ENCODE measurements at regions not wholly inside any gene's neighbourhood (a gene's known extent, or its start where the extent isn't known, plus 50 kb on each side); places are given as distances from the start of the nearest gene placed in this dataset.

- H3K4me1 ChIP-seq (ENCODE audit: insufficient read depth, low read length) = no peaks in the 10 kb centered on the region
- H2BK12ac ChIP-seq (ENCODE audit: insufficient read length, low read depth, low read length) = no peak overlapping the region
- DNase-seq = no peak
- Mint-ChIP-seq H3K36me3 (ENCODE audit: insufficient read depth in 1 of 3, low read depth in 3 of 3) (peaks cover 0 to 10% (median 7%) of the 10 kb centered on the region in 3 experiments; a peak in 6 of 7 replicates), H3K27ac (no peak overlapping the region), H3K4me1 (peaks cover 12 to 13% of the 10 kb centered on the region in 2 experiments), H3K27me3 (ENCODE audit: low read depth) (peaks cover 2% of the 10 kb centered on the region; the same call in 1 of the 2 replicates), H3K4me3 (no peak overlapping the region), H3K9me3 (peaks cover 10 to 19% of the 10 kb centered on the region in 2 experiments)
- no CpG with 5 or more reads among the region's 5 CpGs for WGBS (ENCODE audit: extremely low coverage, insufficient read length, low lambda C conversion rate)
- H2BK120ac ChIP-seq (ENCODE audit: low read depth, low read length, poor library complexity, severe bottlenecking) = no peak overlapping the region
- H3K4me2 ChIP-seq (ENCODE audit: insufficient read depth, insufficient read length, low read length) = no peak overlapping the region
- H3K18ac ChIP-seq (ENCODE audit: insufficient read length, low read depth, low read length) = no peak overlapping the region
- no peak overlapping the region for H3K27ac ChIP-seq (ENCODE audit: insufficient read length, low read depth, low read length)
- no peak for TF ChIP-seq CTCF (conservative IDR thresholded peaks at IDR 0.05)
- H2AK5ac ChIP-seq (ENCODE audit: insufficient read length, low read length) = no peak overlapping the region
- H3K14ac ChIP-seq (ENCODE audit: insufficient read depth, low read length) = no peak overlapping the region
- H3K4ac ChIP-seq (ENCODE audit: low read depth, low read length) = no peak overlapping the region
- no peaks in the 10 kb centered on the region for H3K79me1 ChIP-seq (ENCODE audit: insufficient read depth, low read depth, low read length, poor library complexity, severe bottlenecking)
- no peak overlapping the region for H3K56ac ChIP-seq (ENCODE audit: insufficient read length, low read depth, low read length)
- no peak overlapping the region for H3K9ac ChIP-seq (ENCODE audit: extremely low read depth, insufficient read length, low read length)
- H4K5ac ChIP-seq (ENCODE audit: insufficient read length, low read depth, low read length) = no peak overlapping the region
- H2BK15ac ChIP-seq (ENCODE audit: low read depth, low read length) = no peak overlapping the region
- no peak overlapping the region for H2BK5ac ChIP-seq (ENCODE audit: insufficient read length, low read length)
- no peak overlapping the region for H2AFZ ChIP-seq (ENCODE audit: low read length)
- no peaks in the 10 kb centered on the region for H4K20me1 ChIP-seq (ENCODE audit: control insufficient read depth, insufficient read depth, insufficient read length)
- no peaks in the 10 kb centered on the region for H3K23me2 ChIP-seq (ENCODE audit: insufficient read length, low read depth, low read length, poor library complexity, severe bottlenecking)
- no peak overlapping the region for H3T11ph ChIP-seq (ENCODE audit: low read length)
- H3K23ac ChIP-seq (ENCODE audit: insufficient read length, low read depth, low read length) = no peak overlapping the region
- H2BK20ac ChIP-seq (ENCODE audit: low read depth, low read length, poor library complexity, severe bottlenecking) = no peak overlapping the region
- H3K27me3 ChIP-seq (ENCODE audit: insufficient read depth, low read length) = no peaks in the 10 kb centered on the region
- H3K9me3 ChIP-seq (ENCODE audit: control insufficient read depth, low read depth, low read length) = peaks cover 11% of the 10 kb centered on the region
- no peaks in the 10 kb centered on the region for H3K79me2 ChIP-seq (ENCODE audit: insufficient read depth, low read length)
- no peak overlapping the region for H4K8ac ChIP-seq (replicated peaks; ENCODE audit: insufficient read length, low read depth, low read length)
- H4K91ac ChIP-seq (ENCODE audit: insufficient read length, low read depth, low read length) = no peak overlapping the region
Observed at GRCh38 chr9:119903851-119904250, 534.6 kb upstream of the BRINP1 start.

Measured in H9 (cell line).